IPS DF 6.9 (cell line): ENCODE measurements at regions not wholly inside any gene's neighbourhood (a gene's known extent, or its start where the extent isn't known, plus 50 kb on each side); places are given as distances from the start of the nearest gene placed in this dataset.
"Not testable (repeated sequence)": the region's sequence is repeated elsewhere in the genome, so short reads cannot be mapped to it uniquely, and the experiment has no call there.

ENCODE experiments used
- DNase-seq: peaks from one replicate; pipeline ENCODE4 v3.0.0-alpha.2; 2013; ENCODE audit warnings: low read depth, low spot score
- H3K27ac ChIP-seq: one replicate; pipeline ENCODE4 v1.5.1; 2013; ENCODE audit warnings: low read length, control low read depth
- H3K27me3 ChIP-seq: 2 replicates; pipeline ENCODE4 v1.6.1; 2013; ENCODE audit warnings: mild to moderate bottlenecking, low read length; ENCODE audit not compliant: control insufficient read depth, insufficient read depth
- H3K36me3 ChIP-seq: 2 replicates; pipeline ENCODE4 v1.6.1; 2013; ENCODE audit warnings: low read length; ENCODE audit not compliant: control insufficient read depth, insufficient read depth
- H3K4me1 ChIP-seq: 2 replicates; pipeline ENCODE4 v1.6.1; 2013; ENCODE audit warnings: low read length; ENCODE audit not compliant: control insufficient read depth, insufficient read depth
- H3K4me3 ChIP-seq: 2 replicates; pipeline ENCODE4 v1.5.1; 2013; ENCODE audit warnings: mild to moderate bottlenecking, low read length
- H3K9me3 ChIP-seq: 2 replicates; pipeline ENCODE4 v1.6.1; 2013; ENCODE audit warnings: low read length, inconsistent platforms; ENCODE audit not compliant: control insufficient read depth, insufficient read depth
- WGBS: extraction: QIAGEN DNeasy Blood & Tissue Kit; methylation state at CpG from one replicate; pipeline ENCODE4 v1.1.7; 2013; ENCODE audit warnings: mixed read lengths, missing lambda C conversion rate; ENCODE audit not compliant: insufficient read length, insufficient coverage; 5-methylcytosine and 5-hydroxymethylcytosine counted together

GRCh38 chr4:134934036-134934808, 732.6 kb upstream of the PABPC4L start:
- no peak overlapping the region for H3K27ac ChIP-seq
- WGBS = no CpG with 5 or more reads among the region's 10 CpGs
- no peak for DNase-seq

GRCh38 chr4:134915355-134915754, 713.8 kb upstream of the PABPC4L start:
- H3K4me1 ChIP-seq = no peaks in the 10 kb centered on the region
- DNase-seq = no peak
- H3K27ac ChIP-seq = no peak overlapping the region
- H3K27me3 ChIP-seq = no peaks in the 10 kb centered on the region
- no CpG with 5 or more reads among the region's 2 CpGs for WGBS
- H3K36me3 ChIP-seq = no peaks in the 10 kb centered on the region
- no peak overlapping the region for H3K4me3 ChIP-seq
- H3K9me3 ChIP-seq = no peaks in the 10 kb centered on the region

More at GRCh38 chr4:134934036-134934808, 732.6 kb upstream of the PABPC4L start:
- Histone ChIP-seq H3K27me3 (no peaks in the 10 kb centered on the region), H3K4me3 (no peak overlapping the region), H3K9me3 (no peaks in the 10 kb centered on the region), H3K36me3 (no peaks in the 10 kb centered on the region), H3K4me1 (no peaks in the 10 kb centered on the region)

- not testable (repeated sequence) for H3K27ac ChIP-seq, H3K4me1 ChIP-seq, H3K9me3 ChIP-seq, H3K27me3 ChIP-seq, DNase-seq, H3K36me3 ChIP-seq, H3K4me3 ChIP-seq
- WGBS = no CpG with 5 or more reads among the region's 7 CpGs
These were observed 712.7 kb upstream of the PABPC4L start for GRCh38 chr4:134914250-134914649.

GRCh38 chr4:134911941-134912340, 710.4 kb upstream of the PABPC4L start:
- Histone ChIP-seq H3K4me3 (no peak overlapping the region), H3K27ac (no peak overlapping the region), H3K9me3 (no peaks in the 10 kb centered on the region), H3K36me3 (no peaks in the 10 kb centered on the region), H3K4me1 (no peaks in the 10 kb centered on the region), H3K27me3 (no peaks in the 10 kb centered on the region)
- no CpG with 5 or more reads among the region's 2 CpGs for WGBS
- no peak for DNase-seq

GRCh38 chr4:134906404-134907023, 704.9 kb upstream of the PABPC4L start:
- WGBS = no CpG with 5 or more reads among the region's 2 CpGs
- Histone ChIP-seq H3K4me1 (no peaks in the 10 kb centered on the region), H3K27ac (no peak overlapping the region), H3K36me3 (no peaks in the 10 kb centered on the region), H3K27me3 (no peaks in the 10 kb centered on the region), H3K4me3 (no peak overlapping the region), H3K9me3 (no peaks in the 10 kb centered on the region)
- no peak for DNase-seq

- Histone ChIP-seq H3K9me3 (no peaks in the 10 kb centered on the region), H3K36me3 (no peaks in the 10 kb centered on the region), H3K4me1 (no peaks in the 10 kb centered on the region), H3K27me3 (no peaks in the 10 kb centered on the region), H3K4me3 (no peak overlapping the region), H3K27ac (no peak overlapping the region)
- WGBS = no CpG with 5 or more reads among the region's 1 CpG
- DNase-seq = no peak
These were observed 703.5 kb upstream of the PABPC4L start for GRCh38 chr4:134905061-134905460.

- Histone ChIP-seq H3K4me1 (no peaks in the 10 kb centered on the region), H3K27me3 (no peaks in the 10 kb centered on the region), H3K36me3 (no peaks in the 10 kb centered on the region), H3K4me3 (no peak overlapping the region), H3K27ac (no peak overlapping the region), H3K9me3 (no peaks in the 10 kb centered on the region)
- no peak for DNase-seq
- WGBS = no CpG with 5 or more reads among the region's 2 CpGs
These were observed 686.6 kb upstream of the PABPC4L start for GRCh38 chr4:134888156-134888555.

GRCh38 chr4:134885436-134885835, 683.8 kb upstream of the PABPC4L start:
- no peak overlapping the region for H3K27ac ChIP-seq
- no peaks in the 10 kb centered on the region for H3K4me1 ChIP-seq
- H3K4me3 ChIP-seq = no peak overlapping the region
- H3K9me3 ChIP-seq = no peaks in the 10 kb centered on the region
- no CpG with 5 or more reads among the region's 2 CpGs for WGBS
- H3K27me3 ChIP-seq = no peaks in the 10 kb centered on the region
- no peak for DNase-seq
- no peaks in the 10 kb centered on the region for H3K36me3 ChIP-seq

GRCh38 chr4:134883831-134884449, 682.4 kb upstream of the PABPC4L start:
- no peaks in the 10 kb centered on the region for H3K36me3 ChIP-seq
- no peak overlapping the region for H3K4me3 ChIP-seq
- no peak overlapping the region for H3K27ac ChIP-seq
- H3K9me3 ChIP-seq = no peaks in the 10 kb centered on the region
- no peak for DNase-seq
- no CpG with 5 or more reads among the region's 1 CpG for WGBS
- no peaks in the 10 kb centered on the region for H3K27me3 ChIP-seq
- H3K4me1 ChIP-seq = no peaks in the 10 kb centered on the region

GRCh38 chr4:134879019-134879418, 677.4 kb upstream of the PABPC4L start:
- Histone ChIP-seq H3K4me3 (no peak overlapping the region), H3K9me3 (no peaks in the 10 kb centered on the region), H3K36me3 (no peaks in the 10 kb centered on the region), H3K27ac (no peak overlapping the region), H3K27me3 (no peaks in the 10 kb centered on the region), H3K4me1 (no peaks in the 10 kb centered on the region)
- DNase-seq = no peak
- no CpG with 5 or more reads among the region's 1 CpG for WGBS
